ENCODE measurements at regions not wholly inside any gene's neighbourhood (a gene's known extent, or its start where the extent isn't known, plus 50 kb on each side); places are given as distances from the start of the nearest gene placed in this dataset.

- TF ChIP-seq POLR2A (IDR thresholded peaks at IDR 0.05), result no peak
- no peak for TF ChIP-seq CTCF (IDR thresholded peaks at IDR 0.05)
Measured at GRCh38 chr1:60835649-60836048, 246.7 kb upstream of the NFIA start.
